HG03097 (cell line): ENCODE measurements at regions not wholly inside any gene's neighbourhood (a gene's known extent, or its start where the extent isn't known, plus 50 kb on each side); places are given as distances from the start of the nearest gene placed in this dataset.
"Not testable (repeated sequence)": the region's sequence is repeated elsewhere in the genome, so short reads cannot be mapped to it uniquely, and the experiment has no call there.

Experiments used
- ATAC-seq: cut with Tn5 transposase; IDR thresholded peaks from one replicate; pipeline ENCODE4 v1.9.1; 2021; ENCODE audit not compliant: unreplicated experiment, low FRiP score

DNA sequence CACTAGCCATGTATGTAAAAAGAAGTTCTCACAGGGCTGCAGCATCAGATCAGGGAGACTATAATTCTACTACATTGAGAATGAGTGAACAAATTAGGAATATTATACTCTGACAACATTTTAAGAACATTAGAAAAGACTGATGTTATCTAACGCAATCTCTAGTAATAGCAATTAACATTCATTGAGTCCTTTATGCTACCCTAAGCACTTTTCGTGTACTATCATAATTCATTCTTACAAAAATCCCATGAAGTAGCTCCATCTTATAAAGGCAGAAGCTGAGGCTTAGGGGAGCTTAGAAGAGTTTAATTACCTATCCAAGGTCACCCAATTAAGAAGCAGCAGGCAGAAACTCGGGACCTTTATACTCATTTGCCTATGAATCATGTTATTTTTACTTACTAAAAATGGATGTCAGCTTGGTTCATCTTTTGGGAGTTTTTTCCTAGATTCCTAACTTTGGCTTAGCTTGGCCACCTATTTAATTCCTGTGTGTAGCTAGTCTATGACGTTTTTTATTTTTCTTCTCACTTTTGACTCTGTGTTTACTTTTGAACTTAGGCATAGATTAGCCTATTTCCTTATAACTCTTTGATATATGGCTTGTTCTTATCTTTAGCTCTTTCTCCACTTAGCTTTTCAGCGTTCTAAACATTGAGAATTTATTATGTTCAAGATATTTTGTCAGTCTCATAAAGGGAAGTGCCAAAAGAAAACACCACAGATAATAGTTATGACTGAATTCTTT, 333.5 kb upstream of the DCN start:
- no peak for ATAC-seq

DNA sequence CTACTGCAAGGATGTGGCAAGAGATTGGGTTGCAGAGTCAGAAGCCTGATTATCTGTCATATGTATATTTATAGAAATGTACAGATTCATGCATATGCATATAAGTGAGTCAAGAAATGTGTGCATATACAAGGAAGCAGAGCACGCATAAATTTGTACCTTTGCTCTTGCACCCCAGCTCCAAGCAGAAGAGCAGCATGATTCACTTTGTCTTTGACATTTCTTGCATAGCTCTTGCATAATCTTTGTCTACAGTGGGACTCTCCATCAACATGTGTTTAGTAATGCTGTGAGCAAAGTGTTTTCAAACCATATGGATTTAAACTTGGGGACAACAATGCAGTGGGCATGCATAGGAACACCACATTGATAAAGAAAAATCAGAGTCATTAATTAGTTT, 330.7 kb upstream of the DCN start:
- no peak for ATAC-seq

DNA sequence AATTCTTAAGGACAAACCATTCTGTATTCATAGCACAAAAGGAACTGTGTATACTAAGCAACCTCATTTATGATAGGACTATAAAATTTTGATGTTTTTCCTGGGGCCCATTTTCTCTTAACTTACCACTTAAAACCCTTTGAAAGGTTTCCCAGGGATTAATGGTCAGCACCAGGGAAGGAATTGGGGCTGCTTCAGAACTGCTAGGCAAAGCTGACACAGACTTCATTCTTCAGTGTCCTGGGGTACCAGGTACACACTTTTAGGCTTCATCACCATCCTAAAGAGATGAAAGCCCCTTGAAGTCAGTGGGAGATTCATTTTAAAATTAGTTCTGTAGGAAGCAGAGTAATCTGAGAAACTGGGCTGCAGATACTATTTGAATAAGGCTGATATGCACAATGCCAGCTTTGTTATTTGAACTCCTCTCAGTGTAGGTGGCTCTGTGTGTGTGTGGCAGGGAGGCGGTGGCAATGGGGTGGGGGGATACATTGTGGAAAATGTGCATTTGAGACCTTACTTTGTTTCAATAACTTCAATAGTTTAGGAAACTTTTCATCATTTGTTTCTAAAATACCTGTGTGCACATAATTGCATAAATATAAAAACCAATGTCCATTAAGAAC, 329.3 kb upstream of the DCN start:
- ATAC-seq: no peak

DNA sequence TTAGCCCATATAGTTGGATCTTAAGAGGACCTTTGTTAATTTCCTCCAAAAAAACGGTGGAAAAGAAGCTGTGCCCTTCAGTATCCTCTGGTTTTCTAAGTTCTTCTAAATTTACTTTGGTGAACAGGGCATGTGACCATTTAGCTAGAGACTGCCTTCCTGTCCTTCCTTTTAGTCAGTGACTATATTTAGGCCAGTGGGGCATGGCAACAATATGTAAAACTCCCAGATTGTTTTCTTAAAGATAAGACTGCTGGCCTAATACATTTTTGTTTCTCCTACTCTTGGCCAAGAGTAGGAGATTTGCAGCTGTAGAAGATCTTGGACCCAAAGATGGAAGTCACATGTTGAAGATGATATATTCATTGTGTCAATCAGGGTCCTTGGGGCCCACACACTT, 325.1 kb upstream of the DCN start:
- ATAC-seq: no peak

DNA sequence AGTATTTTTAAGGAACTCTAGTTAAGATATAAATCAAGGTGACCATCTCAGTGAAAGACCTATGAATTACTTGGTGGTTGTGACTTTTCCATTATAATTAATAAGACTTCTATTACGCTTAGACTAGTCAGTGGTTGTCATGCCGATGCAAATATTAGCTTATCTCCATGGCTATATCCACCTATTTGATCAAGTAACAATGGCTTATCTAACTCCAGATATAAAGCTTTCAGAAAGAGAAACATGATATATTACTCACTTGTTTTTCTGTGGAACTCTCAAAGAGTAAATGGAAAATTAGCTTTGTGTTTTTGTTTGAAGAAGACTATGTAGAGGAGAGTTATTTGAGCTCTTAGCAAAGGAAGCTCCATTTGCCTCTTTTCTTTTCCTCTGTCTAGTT, 323.8 kb upstream of the DCN start:
- no peak for ATAC-seq

DNA sequence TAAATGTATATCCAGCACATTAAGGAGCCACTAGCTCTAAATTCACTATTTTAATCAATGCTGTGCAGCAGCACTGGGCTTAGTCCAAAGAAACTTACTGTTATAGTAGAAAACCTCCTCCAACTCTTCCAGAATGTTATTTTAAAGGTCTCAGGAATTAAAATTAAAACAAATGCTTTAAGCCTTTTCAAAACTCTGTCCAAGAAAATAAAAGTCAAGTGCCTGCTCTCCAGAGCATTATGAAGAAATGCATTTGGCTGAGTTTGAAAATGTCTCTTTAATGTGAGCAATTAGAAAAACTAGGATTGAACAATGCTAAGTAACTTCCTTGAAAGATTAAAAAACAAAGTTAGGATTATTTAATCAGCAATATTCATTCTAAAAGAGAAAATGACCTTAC, 322.4 kb upstream of the DCN start:
- no peak for ATAC-seq

DNA sequence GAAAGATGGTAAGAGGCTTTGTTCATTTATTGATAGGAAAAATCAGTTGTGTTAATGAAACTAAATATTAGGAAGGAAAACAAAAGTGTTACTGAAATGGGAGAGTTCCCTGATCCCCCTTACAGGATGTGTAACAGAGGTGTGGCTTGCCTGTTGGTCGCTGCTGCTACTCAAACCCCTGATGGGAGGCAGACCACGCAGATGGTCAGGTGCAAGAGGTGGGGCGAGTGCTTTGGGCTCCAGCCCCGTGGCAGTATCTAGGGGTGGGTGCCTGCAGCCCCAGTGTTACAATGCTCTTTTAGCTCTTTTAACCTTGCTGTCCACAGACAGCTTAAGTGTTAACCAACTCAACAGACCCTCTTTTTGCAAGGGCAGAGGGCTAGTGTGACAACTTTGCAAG, 319.6 kb upstream of the DCN start:
- no peak for ATAC-seq

DNA sequence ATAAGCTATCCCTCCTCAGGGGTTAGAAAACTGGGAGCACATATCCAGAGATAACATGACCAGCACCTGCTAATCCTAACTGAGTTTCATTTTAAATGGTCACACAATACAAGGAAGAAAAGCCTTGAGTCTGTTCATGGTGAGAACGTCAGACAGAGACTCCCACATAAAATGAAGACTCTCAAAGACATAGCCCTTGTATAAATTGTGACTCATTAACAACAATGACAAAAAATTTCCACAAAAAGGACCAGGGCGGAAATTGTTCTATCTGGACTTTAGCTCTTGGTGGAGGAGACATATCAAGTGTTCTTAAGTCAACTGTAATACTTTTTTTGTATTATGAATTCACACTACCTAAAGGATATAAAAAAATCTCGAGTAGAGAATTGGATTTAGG, 313.7 kb upstream of the DCN start:
- ATAC-seq: no peak

DNA sequence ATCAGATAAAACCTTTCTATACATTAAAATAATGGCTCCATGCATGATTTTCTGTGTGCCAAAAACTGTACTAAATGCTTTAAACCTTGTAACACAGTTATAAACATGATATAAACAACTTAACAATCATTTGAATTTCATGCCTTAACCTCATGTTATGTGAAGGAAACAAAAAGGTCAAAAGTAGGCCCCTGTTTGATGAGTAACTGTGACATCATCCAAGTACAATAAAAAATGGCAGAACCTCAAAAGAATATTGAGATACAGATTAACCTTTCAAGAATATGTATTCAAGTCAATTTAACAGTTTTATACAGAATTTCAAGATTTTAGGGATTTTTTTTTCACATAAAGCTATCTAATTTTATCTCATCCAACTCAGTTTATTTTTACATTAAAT, 310.7 kb upstream of the DCN start:
- no peak for ATAC-seq

DNA sequence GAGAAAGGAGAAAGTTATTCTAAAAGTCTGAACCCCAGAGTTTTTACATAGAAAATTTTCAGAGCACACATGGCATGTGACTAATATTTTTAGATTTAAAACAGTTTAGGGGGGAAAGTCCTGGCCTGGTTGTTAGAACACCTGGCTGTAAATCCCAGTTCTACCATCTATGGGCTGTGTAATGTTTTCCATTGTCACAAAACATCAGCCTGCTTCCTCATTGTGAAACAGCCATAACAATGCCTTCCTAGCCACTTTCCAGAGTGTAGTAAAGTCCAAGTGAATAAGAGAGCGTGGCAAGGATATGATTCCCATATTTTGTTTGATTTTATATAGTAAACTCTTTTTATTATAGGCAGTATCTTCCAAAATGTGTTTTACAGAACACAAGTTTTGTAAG, 310.0 kb upstream of the DCN start:
- ATAC-seq: no peak

DNA sequence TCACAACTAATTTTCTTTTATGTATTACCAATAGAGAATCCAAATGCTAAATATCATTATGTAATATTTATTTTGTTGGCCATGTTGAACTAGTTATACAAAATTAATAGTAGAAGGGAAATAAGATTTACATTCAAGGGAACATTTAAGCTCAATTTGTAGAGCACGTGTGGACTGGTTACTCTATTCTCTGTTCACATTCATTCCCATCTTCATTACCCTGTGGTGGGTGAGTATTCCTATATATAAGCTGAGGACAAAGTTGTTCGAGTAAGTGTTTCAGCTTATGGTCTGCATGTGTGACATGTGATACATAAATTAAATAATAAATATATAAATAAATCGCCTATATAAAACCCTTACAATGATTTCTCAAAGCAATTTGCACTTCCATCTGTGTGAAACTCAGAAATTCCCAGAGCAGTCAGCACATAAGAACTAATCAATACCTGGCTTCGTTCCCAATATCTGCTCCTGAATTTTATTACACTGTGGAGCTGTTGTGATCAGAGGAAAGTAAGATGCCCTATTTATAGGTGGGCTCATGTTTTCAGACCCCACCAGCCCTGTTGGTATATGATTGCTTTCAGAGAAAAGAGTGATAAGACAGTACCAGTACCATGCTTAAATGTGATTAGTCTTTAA, 308.2 kb upstream of the DCN start:
- no peak for ATAC-seq

DNA sequence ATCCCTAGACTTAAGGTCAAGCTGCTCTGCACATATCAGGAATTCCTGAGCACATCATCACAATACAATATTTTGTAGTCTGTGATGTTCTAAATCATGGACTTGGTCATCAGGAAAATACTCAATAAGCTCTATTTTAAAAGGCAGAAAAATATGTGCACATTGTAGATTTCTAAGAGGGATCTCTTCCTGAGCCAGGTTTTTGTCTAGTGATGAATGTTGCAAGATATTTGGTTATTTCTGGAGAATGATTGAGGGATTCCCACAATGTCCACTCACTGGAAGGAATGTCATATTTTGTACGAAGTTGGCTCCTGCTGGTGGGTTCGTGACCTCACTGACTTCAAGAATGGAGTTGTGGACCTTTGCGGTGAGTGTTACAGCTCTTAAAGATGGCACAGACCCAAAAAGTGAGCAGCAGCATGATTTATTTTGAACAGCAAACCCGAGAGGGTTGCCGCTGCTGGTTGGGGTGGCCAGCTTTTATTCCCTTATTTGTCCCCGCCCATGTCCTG, 300.9 kb upstream of the DCN start:
- ATAC-seq: no peak

DNA sequence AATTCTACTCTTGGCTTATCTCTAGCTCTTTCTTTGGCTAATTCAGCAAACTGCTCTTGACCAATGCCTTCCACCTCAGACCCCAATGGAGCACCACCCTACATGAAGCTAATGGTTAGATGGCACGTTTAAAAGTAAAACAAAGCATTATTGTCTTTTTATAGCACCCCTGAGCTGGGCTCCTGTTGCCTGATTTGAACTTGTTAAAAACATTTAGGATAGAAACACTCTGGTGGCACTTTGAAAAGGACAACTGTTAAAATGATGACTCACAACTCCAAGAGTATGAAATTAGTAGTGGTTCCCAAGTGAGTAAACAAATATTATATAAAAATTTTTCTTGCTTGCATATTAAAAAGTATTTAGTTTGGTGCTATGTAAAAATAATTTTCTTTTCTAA, 299.6 kb upstream of the DCN start:
- no peak for ATAC-seq

DNA sequence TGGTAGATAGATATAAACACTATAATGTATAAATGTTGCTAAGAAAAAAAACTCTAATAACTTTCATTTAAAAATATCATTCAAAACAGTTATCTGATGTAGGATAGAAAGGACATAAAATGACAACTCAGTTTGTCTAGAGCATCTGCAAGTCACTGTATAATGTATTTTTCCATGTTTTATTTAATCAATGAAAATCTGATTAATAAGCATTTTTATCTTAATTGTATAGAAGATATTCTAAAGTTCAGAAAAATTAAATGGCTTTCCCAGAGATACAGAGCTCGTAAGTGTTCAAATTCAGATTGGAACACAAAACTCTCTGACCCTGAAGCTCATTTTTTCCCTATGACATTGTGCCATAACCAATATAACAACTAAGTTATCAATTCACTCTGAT, 295.9 kb upstream of the DCN start:
- ATAC-seq: no peak

DNA sequence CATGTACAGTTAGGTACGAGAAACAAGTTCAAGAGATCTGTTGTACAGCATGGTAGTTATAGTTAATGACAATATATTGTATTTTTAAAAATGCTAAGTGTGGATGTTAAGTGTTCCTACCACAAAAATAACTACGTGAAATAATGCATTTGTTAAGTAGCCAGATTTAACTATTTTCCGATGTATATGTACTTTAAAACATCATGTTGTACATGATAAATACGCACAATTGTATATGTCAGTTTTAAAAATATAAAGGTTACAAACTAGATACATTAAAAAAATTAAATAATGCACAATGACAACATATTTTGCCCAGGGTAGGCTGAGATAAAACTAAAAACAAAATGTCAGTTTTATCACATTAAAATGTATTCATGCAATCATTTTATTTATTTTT, 285.1 kb upstream of the DCN start:
- ATAC-seq: no peak

DNA sequence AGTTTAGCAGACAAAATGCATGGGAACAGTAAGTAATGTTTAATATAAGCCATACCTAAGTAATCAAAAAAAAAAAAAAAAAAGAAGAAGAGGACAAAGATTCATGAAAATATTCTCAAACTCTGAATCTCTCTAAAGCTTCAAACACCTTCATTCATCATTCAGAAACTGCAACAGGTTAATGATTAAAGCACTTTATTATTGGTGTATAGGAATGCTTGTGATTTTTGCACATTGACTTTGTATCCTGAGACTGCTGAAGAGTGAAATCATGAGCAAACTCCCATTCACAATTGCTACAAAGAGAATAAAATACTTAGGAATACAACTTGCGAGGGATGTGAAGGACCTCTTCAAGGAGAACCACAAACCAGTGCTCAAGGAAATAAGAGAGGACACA, 278.4 kb upstream of the DCN start:
- no peak for ATAC-seq

DNA sequence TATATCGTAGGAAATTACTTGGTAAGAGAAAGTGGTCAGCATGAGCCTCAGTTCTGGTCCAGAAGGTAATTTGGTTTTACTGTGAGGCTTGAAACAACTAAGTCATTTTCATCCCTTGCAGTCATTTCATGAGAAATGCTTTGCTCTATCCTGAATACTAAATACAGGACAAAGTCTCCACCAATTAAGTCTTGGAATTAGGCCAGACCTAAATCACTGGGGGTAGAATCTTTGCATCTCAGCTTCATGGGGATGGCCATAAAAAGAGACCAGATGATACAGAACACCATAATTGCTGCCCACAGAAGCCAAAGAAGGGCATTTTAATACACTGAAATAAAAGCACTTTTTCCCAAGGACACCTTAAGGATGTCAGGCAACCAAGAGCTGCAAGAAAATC, 277.9 kb upstream of the DCN start:
- no peak for ATAC-seq

DNA sequence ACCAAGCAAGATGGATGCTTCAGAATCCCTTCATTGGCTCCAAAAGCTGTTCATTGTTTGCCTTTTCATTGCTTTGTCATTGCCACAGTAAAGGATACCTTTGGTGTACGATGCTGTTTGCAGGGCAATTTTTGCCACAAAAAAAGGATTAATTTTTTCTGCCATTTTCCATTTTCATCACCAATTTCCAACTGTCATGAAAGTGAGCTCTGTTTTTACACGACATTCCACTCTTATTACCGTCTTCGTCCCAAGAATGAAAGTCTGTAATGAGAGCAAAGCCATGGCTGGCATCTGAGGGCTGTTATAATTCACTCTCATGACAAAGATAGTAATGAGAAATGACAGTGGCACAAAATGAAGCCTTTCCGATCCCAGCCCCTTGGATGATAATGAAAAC, 272.7 kb upstream of the DCN start:
- ATAC-seq: no peak

DNA sequence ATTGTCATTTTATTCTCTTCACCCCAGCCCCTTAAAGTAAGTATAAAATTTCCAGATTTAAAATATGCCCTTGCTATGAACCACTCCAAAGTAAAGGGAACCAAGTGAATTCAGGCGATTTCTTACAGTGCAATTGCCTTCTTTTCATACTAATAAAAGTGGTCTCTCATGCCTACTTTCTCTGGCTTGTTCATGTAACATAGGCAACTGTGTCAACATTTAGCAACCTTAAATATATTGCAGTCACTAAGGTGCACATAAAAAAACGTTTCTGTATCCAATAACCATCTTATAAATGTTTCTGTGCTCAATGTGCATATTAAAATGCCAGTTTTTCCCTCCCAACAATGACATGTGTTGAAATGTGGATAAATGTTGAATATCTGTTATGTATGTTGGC, 271.6 kb upstream of the DCN start:
- no peak for ATAC-seq

DNA sequence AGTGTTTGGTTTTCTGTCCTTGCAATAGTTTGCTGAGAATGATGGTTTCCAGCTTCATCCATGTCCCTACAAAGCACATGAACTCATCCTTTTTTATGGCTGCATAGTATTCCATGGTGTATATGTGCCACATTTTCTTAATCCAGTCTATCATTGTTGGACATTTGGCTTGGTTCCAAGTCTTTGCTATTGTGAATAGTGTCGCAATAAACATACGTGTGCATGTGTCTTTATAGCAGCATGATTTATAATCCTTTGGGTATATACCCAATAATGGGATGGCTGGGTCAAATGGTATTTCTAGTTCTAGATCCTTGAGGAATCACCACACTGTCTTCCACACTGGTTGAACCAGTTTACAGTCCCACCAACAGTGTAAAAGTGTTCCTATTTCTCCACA, 269.8 kb upstream of the DCN start:
- not testable (repeated sequence) for ATAC-seq

DNA sequence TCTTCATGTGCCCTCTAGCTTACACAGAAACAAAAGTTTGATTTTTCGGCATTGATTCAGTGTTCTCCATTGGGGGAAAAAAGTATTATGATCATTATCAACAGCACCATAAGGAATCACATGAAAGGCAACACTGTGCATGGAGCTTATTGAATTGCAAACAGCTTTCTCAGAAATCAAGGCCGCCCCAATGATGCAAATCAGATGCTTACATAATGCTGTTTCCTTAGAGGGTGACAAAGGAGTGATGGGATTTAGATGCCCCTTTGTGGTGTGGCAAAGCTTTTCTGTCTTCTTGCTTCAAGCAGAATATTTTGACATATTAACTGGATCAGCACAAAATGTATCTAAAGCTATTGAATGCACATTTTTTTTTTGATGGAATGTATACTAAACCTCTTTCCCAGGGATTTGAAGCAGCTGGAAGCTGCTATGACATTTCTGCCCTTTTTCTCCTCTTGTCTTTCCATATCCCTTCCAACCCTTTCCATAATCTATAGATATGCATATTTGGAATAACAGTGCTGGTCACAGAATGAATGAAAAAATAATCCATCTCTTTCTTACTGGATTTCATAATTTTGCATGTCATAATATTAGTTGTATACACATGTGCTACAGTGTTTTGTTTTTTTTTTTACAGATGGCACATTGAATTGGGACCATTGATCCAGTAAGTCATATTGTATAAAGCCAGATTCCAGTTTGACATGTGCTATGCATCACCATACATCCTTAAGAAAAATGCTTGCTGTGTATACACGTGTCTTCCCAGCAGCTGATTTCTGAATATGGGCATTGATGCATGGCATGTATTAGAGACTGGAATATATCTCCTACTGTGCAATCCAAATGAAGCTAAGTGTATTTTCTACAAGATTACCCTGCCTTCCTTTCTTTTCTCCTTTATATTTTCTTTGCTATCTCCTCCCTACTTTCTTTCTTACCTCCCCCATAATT, 259.7 kb upstream of the DCN start:
- no peak for ATAC-seq
